SIG-M5 (cell line): ENCODE measurements at regions not wholly inside any gene's neighbourhood (a gene's known extent, or its start where the extent isn't known, plus 50 kb on each side); places are given as distances from the start of the nearest gene placed in this dataset.

Experiments
- DNase-seq: peaks from one replicate; lab custom pipeline; 2025; lab: John Stamatoyannopoulos, UW

- no peak for DNase-seq
Observed at GRCh38 chr6:122063076-122063475, 336.4 kb upstream of the HSF2 start.

DNA sequence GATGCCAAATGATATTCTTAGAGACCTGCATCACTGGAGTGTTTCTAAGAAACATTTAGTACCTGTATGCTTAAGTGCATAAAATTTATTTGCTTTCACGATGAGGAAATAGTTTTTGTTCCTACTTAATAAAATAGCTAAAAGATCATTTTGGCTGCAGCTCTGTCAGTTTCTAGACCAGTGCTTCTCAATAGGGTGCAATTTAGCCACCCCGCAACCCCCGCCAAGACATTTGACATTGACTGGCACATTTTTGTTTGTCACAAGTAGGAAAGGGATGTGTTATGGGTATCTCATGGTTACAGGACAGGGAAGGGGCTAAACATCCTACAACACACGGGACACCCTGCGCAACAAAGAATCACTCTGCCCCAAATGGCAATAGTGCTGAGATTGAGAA lies 335.7 kb upstream of the HSF2 start:
- DNase-seq, result no peak

- DNase-seq, result no peak
Observed at GRCh38 chr6:122066200-122066599, 333.3 kb upstream of the HSF2 start.

GRCh38 chr6:122068291-122068769 lies 331.1 kb upstream of the HSF2 start:
- no peak for DNase-seq

GRCh38 chr6:122069932-122070331 lies 329.5 kb upstream of the HSF2 start:
- no peak for DNase-seq

- DNase-seq, result no peak
Observed at GRCh38 chr6:122072014-122072647, 327.3 kb upstream of the HSF2 start.

DNA sequence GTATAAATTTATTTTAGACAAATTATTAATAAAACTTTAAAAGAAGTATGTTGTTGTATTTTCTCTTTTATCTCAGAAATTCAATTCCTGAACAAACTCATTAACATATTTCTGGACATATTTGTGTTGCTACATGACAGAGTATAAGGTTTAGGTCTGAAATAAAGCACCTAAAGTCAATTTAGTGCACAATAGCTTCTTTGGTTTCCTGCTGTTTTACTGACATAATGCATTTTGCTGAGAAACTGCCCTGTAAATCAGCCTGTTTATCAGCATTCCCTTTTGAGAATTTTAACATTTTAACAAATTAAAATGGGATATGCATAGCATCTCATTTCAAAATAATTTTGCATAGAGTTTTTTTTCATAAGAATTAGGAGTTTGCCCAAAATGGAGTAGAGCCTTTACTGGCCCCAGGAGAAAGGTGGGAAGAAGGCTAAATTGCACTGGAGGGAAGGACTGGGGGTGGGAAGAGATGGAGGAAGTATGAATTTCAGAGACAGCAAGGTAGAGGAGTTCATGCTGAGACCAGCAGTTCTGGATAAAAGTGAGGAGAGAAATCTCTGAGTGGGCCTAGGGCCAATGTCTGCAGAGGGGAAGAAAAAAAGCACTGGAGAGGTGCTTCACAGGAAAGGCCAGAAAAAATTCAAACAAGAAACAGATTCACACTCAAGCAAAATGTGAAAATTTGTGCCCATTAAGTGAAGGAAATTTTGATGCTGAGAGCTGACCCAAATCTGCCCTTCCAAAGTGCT lies 324.2 kb upstream of the HSF2 start:
- DNase-seq, result no peak

- no peak for DNase-seq
Observed at GRCh38 chr6:122075917-122076316, 323.5 kb upstream of the HSF2 start.

GRCh38 chr6:122077603-122078002 lies 321.8 kb upstream of the HSF2 start:
- DNase-seq, result no peak

DNA sequence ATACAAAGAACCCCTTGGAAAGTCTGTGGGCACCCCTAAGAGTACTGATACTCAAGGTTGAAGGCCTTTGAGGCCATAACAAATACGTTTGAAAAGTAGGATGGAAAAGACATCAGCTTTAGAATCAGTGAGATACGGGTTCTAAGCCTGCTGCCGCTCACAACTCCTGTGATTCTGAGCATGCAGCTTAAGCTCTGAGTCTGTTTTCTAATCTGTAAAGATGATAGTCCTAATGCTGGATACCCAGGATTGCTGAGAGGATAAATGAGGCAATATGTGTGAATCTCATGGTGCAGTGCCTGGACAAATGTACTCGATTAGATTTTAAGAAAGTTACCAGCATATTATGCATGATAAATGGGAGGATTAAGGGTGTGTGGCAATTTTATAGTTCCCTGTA lies 321.0 kb upstream of the HSF2 start:
- no peak for DNase-seq

DNA sequence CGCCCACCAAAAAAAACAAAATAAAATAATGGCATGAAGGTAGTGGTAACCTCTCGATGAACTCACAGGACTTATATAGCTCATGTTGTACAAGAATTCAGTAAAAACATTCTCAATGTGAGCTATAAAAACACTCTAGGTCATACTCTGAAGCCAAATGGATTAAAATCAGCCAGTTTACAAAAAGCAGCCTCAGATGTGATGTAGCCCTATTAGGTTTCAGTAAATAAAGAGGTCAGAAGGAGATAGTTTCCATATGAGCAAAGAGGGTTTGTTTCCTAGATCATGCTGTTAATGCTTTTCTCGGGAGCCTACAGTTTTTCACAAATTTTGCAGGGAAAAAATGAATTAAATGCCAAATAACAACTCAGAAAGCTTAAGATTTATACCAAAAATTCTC lies 319.5 kb upstream of the HSF2 start:
- DNase-seq, result no peak

- no peak for DNase-seq
Observed at GRCh38 chr6:122081921-122082320, 317.5 kb upstream of the HSF2 start.

GRCh38 chr6:122082370-122082769 lies 317.1 kb upstream of the HSF2 start:
- DNase-seq, result no peak

DNA sequence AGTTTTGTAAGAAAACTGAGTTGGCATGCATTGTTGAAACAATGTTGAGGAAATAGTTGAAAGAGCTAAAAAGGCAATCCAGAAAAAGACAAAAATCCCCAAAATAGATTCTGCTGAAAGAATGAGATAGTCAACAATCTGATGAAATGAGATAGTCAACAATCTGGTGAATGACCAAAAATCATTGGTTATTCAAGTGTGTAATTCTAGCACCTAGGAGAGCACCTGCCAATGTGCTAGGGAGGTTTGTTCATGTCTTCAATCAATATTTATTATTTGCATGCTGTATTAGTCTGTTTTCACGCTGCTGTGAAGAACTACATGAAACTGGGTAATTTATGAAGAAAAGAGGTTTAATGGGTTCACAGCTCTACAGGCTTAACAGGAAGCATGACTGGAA lies 307.1 kb upstream of the HSF2 start:
- DNase-seq, result no peak

DNA sequence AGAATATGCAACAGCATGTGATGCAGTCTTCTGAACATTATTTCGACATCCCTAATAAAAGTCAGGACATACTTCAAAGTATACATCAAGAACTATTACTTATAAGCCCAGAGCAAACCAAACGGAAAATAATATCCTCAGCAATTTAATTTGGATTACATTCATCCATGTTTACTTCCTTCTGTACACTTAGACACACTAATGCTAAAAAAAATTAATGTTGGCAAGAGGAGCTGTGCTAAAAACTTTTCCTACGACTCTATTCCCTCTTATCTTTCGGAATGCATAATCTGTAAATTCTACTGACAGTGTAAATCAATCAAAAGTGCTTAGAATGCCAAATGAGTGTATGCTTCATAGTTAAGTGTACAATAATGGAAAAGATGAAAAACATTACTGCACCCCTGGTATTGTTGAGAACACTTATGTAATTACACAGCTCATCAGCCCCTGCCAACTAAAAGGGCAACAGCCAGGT lies 301.2 kb upstream of the HSF2 start:
- DNase-seq, result no peak

- DNase-seq, result no peak
Observed at GRCh38 chr6:122102026-122102425, 297.4 kb upstream of the HSF2 start.

DNA sequence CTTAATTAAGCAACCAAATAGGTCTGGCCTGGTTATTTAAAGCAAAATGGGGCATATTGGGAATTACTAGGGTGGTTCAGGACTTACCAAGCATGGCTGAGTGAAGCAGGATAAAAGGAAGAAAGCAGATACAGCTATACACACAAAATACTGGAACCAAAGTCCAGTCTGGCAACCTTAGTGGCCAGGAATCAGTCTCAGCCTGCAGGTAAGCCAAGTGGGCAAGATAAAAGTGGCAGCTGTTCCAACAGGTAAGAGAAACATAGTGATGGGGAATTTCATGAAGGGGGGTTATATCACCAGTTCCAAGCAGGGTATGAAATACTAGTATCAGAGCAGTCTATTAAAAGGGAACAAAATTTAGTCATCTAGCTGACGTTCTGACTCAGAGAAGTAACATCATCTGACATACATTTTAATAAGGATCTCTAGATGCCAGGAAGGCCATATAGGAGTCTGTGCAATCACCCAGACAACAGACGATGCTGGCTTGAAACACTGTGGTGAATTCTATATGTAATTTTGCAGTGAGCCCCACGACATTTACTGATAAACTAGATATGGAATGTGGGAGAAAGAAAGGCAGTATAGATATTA lies 292.1 kb upstream of the HSF2 start:
- DNase-seq, result no peak

- DNase-seq, result no peak
Observed at GRCh38 chr6:122109075-122109474, 290.4 kb upstream of the HSF2 start.

GRCh38 chr6:122114717-122115116 lies 284.7 kb upstream of the HSF2 start:
- no peak for DNase-seq

DNA sequence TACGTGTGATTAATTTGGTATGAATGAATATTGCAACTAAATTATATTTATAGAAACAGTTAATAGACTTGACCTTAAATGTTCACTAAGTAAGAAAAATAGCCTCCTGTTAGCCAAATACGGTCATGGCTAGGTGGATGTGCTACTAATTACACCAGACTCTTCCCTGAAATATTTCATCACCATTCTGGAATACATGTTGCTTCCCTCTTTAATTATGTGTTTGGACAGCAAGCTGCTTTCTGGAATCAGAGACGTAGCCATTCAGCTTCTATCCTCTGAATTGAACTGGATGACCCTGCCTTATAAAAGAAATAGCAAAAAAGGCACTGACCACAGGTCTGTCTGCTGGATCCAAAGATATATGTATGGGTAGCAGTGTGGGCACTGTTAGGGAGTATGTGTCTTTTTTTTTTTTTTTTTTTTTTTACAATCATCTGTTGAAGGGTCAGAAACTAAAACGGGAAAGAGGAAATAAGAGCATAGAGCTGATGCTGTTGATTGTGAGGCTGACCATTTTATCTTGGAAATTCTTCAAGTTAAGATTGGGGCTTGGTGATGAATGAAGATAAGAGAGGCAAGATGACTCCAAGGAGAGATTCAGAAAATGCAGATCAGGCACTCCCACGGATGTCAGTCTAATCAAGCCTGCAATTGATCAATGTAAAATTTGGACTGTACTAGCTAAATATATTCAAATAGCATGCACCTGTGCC lies 283.2 kb upstream of the HSF2 start:
- DNase-seq, result no peak

- DNase-seq, result no peak
Observed at GRCh38 chr6:122116835-122117627, 282.4 kb upstream of the HSF2 start.
